Esophagus squamous epithelium (tissue), 5 donors: ENCODE measurements at regions not wholly inside any gene's neighbourhood (a gene's known extent, or its start where the extent isn't known, plus 50 kb on each side); places are given as distances from the start of the nearest gene placed in this dataset.
"Not testable (repeated sequence)": the region's sequence is repeated elsewhere in the genome, so short reads cannot be mapped to it uniquely, and the experiment has no call there.

ENCODE experiments used
- DNase-seq: peaks from one replicate; lab custom pipeline; 2025; lab: John Stamatoyannopoulos, UW
- H3K27ac ChIP-seq, 4 donors: fragments of 200-600 bp; sonication (generic); one replicate each; pipeline ENCODE4 v1.5.1; 2016 to 2019; ENCODE audit warnings: mild to moderate bottlenecking in 1 of 4
- H3K27me3 ChIP-seq, 4 donors: fragments of 200-600 bp; sonication (generic); 1 replicate in 3 of 4; 2 replicates in 1 of 4; pipeline versions ENCODE4 v1.5.1 to v1.6.0; 2017 to 2021; ENCODE audit warnings: antibody characterized with exemption in 1 of 4
- H3K36me3 ChIP-seq, 3 donors: fragments of 200-600 bp; sonication (generic); one replicate each; pipeline ENCODE4 v1.5.1; 2016 to 2019
- H3K4me1 ChIP-seq, 3 donors: fragments of 200-600 bp; sonication (generic); one replicate each; pipeline ENCODE4 v1.5.1; 2017 to 2019
- H3K4me3 ChIP-seq, 4 donors: fragments of 200-600 bp; sonication (generic); 1 replicate in 3 of 4; 2 replicates in 1 of 4; pipeline ENCODE4 v1.5.1; 2016 to 2019; ENCODE audit warnings: mild to moderate bottlenecking in 2 of 4, moderate library complexity in 1 of 4
- H3K9me3 ChIP-seq, 3 donors: fragments of 200-600 bp; sonication (generic); one replicate each; pipeline ENCODE4 v1.5.1; 2016 to 2019
- CTCF ChIP-seq, 6 experiments: fragments of 450-650 bp in 4 of 6; fragments of 200-600 bp in 2 of 6; sonication (generic) in 2 of 6; IDR thresholded peaks; one replicate each; pipeline ENCODE4 v1.5.1; 2016 to 2019; ENCODE audit warnings: antibody characterized with exemption in 6 of 6, mild to moderate bottlenecking in 4 of 6, moderate library complexity in 4 of 6
- POLR2A ChIP-seq, 4 donors: fragments of 450-650 bp; IDR thresholded peaks; one replicate each; pipeline ENCODE4 v1.6.1; 2017; ENCODE audit warnings: antibody characterized with exemption in 4 of 4, mild to moderate bottlenecking in 4 of 4, moderate library complexity in 3 of 4
- WGBS, 2 donors: methylation state at CpG; one replicate each; pipeline ENCODE4 v1.1.5; 2018; 5-methylcytosine and 5-hydroxymethylcytosine counted together
- intact Hi-C: fragments of 100-400 bp; cut with DNase I; formaldehyde crosslinking; loops from one replicate; pipeline ENCODE4 v1.15.0; 2022
- donor health status: DM: yes; HTN: yes; CAD: no.

GRCh38 chr2:76697439-76697838 lies 824.7 kb downstream of the LRRTM4 start:
- H3K9me3 ChIP-seq, intact Hi-C loops, H3K4me1 ChIP-seq, H3K4me3 ChIP-seq, H3K36me3 ChIP-seq, H3K27ac ChIP-seq, H3K27me3 ChIP-seq, DNase-seq: not testable (repeated sequence)
- 91 to 96% methylated on average over 9 to 13 of the region's 17 CpGs for WGBS, 2 donors

DNA sequence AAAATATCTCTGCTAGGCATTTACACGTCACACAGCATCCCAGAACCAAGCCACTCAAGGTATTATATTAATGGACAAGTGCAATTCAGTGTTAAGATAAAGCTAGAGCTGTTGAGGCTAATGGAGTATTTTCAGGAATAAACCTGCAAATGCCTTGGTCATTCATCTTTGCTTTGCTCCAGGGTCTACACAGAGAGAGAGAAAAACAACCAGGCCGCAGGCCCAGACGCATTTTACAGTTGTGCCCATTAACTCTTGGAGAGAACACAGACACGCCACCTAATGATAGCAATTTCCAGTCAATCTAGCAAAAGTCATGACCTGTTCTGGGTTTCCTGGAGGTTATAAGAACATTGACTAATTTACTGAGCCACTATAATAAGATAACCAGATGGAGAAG lies 829.3 kb downstream of the LRRTM4 start:
- Histone ChIP-seq H3K4me1 (no peaks in the 10 kb centered on the region), H3K27me3 (no peaks in the 10 kb centered on the region), H3K9me3 (peaks cover 0 to 2% (median 0%) of the 10 kb centered on the region in 3 donors), H3K4me3 (no peak overlapping the region), H3K27ac (no peak overlapping the region), H3K36me3 (no peaks in the 10 kb centered on the region)
- no peak for DNase-seq
- TF ChIP-seq CTCF (IDR thresholded peaks at IDR 0.05): no peak
- TF ChIP-seq POLR2A (IDR thresholded peaks at IDR 0.05): no peak
- WGBS, 2 donors: 52 to 64% methylated on average over 4 of the region's 4 CpGs
- intact Hi-C loops: no loop called here

DNA sequence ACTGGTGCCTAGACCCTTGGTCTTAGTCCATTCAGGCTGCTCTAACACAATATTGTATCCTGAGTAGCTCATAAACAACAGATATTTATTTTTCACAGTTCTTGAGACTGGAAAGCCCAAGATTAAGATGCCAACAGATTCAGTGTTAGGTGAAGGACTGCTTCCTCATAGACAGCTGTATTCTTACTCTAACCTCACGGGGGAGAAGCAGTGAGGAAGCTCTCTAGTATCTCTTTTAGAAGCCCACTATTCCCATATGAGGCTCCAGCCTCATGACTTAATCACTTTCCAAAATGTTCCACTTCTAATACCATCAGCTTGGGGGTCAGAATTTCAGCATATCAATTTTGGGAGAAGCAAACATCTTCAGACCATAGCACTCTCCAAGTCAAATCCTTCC lies 833.4 kb downstream of the LRRTM4 start:
- intact Hi-C loops: no loop called here
- H3K27ac ChIP-seq: no peak overlapping the region
- DNase-seq: no peak
- H3K4me3 ChIP-seq: no peak overlapping the region
- WGBS, 2 donors: 42 to 56% methylated on average over 1 of the region's 1 CpG
- no peaks in the 10 kb centered on the region for H3K9me3 ChIP-seq
- TF ChIP-seq POLR2A (IDR thresholded peaks at IDR 0.05) (no peak), CTCF (IDR thresholded peaks at IDR 0.05) (no peak)
- H3K4me1 ChIP-seq: no peaks in the 10 kb centered on the region
- H3K36me3 ChIP-seq: no peaks in the 10 kb centered on the region
- no peaks in the 10 kb centered on the region for H3K27me3 ChIP-seq

- DNase-seq: no peak
- intact Hi-C loops: no loop called here
- no peak for TF ChIP-seq POLR2A (IDR thresholded peaks at IDR 0.05)
- TF ChIP-seq CTCF (IDR thresholded peaks at IDR 0.05): no peak
- Histone ChIP-seq H3K4me1 (no peaks in the 10 kb centered on the region), H3K4me3 (no peak overlapping the region), H3K36me3 (no peaks in the 10 kb centered on the region), H3K9me3 (no peaks in the 10 kb centered on the region), H3K27me3 (no peaks in the 10 kb centered on the region), H3K27ac (no peak overlapping the region)
- WGBS, 2 donors: 90 to 92% methylated on average over 3 of the region's 3 CpGs
These were observed 834.3 kb downstream of the LRRTM4 start for GRCh38 chr2:76687923-76688322.

GRCh38 chr2:76684756-76685155 lies 837.4 kb downstream of the LRRTM4 start:
- intact Hi-C loops: no loop called here
- Histone ChIP-seq H3K9me3 (no peaks in the 10 kb centered on the region), H3K4me3 (no peak overlapping the region), H3K36me3 (no peaks in the 10 kb centered on the region), H3K27me3 (no peaks in the 10 kb centered on the region), H3K27ac (no peak overlapping the region), H3K4me1 (no peaks in the 10 kb centered on the region)
- WGBS, 2 donors: 42 to 56% methylated on average over 6 of the region's 6 CpGs
- TF ChIP-seq CTCF (IDR thresholded peaks at IDR 0.05) (no peak), POLR2A (IDR thresholded peaks at IDR 0.05) (no peak)
- no peak for DNase-seq

- no peak for DNase-seq
- no peak for TF ChIP-seq POLR2A (IDR thresholded peaks at IDR 0.05)
- Histone ChIP-seq H3K9me3 (no peaks in the 10 kb centered on the region), H3K4me3 (no peak overlapping the region), H3K4me1 (no peaks in the 10 kb centered on the region), H3K27ac (no peak overlapping the region), H3K36me3 (no peaks in the 10 kb centered on the region), H3K27me3 (no peaks in the 10 kb centered on the region)
- WGBS, 2 donors: 5 to 15% methylated on average over 1 of the region's 1 CpG
- intact Hi-C loops: no loop called here
These were observed 843.2 kb downstream of the LRRTM4 start for GRCh38 chr2:76679025-76679396.
